ENCODE measurements at regions not wholly inside any gene's neighbourhood (a gene's known extent, or its start where the extent isn't known, plus 50 kb on each side); places are given as distances from the start of the nearest gene placed in this dataset.

DNA sequence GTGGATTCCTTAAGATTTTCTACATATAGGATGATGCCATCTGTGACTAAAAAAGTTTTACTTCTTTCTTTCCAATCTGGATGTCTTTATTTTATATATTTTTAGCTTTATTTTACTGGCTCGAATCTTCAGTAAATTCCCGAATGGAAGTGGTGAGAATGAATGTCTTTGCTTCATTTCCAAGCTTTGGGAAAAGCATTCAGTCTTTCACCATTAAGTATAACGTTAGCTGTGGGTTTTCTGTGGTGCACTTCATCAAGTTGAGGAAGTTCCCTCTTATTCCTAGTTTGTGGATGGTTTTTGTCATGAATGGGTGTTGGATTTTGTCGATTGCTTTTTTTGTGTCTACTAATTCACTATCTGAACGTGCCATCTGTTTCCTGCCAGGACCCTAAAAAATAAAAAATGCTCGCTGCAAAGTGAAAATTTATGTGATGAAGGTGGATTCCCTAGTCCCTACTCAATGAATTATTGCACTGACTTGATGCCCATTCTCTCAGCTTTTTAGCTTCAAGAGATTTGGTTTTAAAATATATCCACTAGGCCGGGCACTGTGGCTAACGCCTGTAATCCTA lies 90.2 kb upstream of the CARD11 start:
- TF ChIP-seq CTCF (IDR thresholded peaks at IDR 0.05): no peak
- no peak for TF ChIP-seq POLR2A (IDR thresholded peaks at IDR 0.05)
